Upper lobe of left lung (tissue), 6 donors: ENCODE measurements at regions not wholly inside any gene's neighbourhood (a gene's known extent, or its start where the extent isn't known, plus 50 kb on each side); places are given as distances from the start of the nearest gene placed in this dataset.
"Not testable (repeated sequence)": the region's sequence is repeated elsewhere in the genome, so short reads cannot be mapped to it uniquely, and the experiment has no call there.

ENCODE experiments used
- ATAC-seq, 2 donors: fragments of 200-7000 bp; cut with Tn5 transposase; one replicate each; pipeline ENCODE4 v1.9.1; 2022; ENCODE audit warnings: mild to moderate bottlenecking in 2 of 2, moderate library complexity in 2 of 2; ENCODE audit not compliant: low FRiP score in 2 of 2
- DNase-seq, 2 donors: peaks; one replicate each; pipeline ENCODE4 v3.0.0-alpha.2; 2019 to 2020
- H3K27ac ChIP-seq, 4 donors: fragments of 200-600 bp; sonication (generic); one replicate each; pipeline ENCODE4 v1.5.1; 2016 to 2019
- H3K27me3 ChIP-seq, 4 donors: fragments of 200-600 bp; sonication (generic); one replicate each; pipeline ENCODE4 v1.5.1; 2017 to 2019
- H3K36me3 ChIP-seq, 4 donors: fragments of 200-600 bp; sonication (generic); one replicate each; pipeline ENCODE4 v1.5.1; 2016 to 2019
- H3K4me1 ChIP-seq, 4 donors: fragments of 200-600 bp; sonication (generic); one replicate each; pipeline ENCODE4 v1.5.1; 2018 to 2019
- H3K4me3 ChIP-seq, 4 donors: fragments of 200-600 bp; sonication (generic); one replicate each; pipeline ENCODE4 v1.5.1; 2017 to 2019; ENCODE audit warnings: mild to moderate bottlenecking in 2 of 4, moderate library complexity in 1 of 4
- H3K9me3 ChIP-seq, 4 donors: fragments of 200-600 bp; sonication (generic); one replicate each; pipeline ENCODE4 v1.5.1; 2018 to 2019
- CTCF ChIP-seq, 6 experiments: fragments of 450-650 bp in 4 of 6; fragments of 200-600 bp in 2 of 6; sonication (generic) in 2 of 6; IDR thresholded peaks; one replicate each; pipeline ENCODE4 v1.5.1; 2016 to 2019; ENCODE audit warnings: antibody characterized with exemption in 6 of 6
- EP300 ChIP-seq, 4 donors: sonication (generic); formaldehyde crosslinking; IDR thresholded peaks; one replicate each; pipeline ENCODE4 v1.5.1; 2017; ENCODE audit warnings: antibody characterized with exemption in 4 of 4, control low read depth in 2 of 4
- POLR2A ChIP-seq, 4 donors: fragments of 450-650 bp; IDR thresholded peaks; one replicate each; pipeline ENCODE4 v1.5.1; 2016 to 2017; ENCODE audit warnings: antibody characterized with exemption in 4 of 4, mild to moderate bottlenecking in 2 of 4
- POLR2AphosphoS5 ChIP-seq, 2 donors: sonication (generic); formaldehyde crosslinking; IDR thresholded peaks; one replicate each; pipeline ENCODE4 v1.5.1; 2017; ENCODE audit warnings: antibody characterized with exemption in 2 of 2
- WGBS, 2 donors: methylation state at CpG; one replicate each; pipeline ENCODE4 v1.1.5; 2017 to 2018; 5-methylcytosine and 5-hydroxymethylcytosine counted together
- donor health status: DM: no; HTN: no; CAD: no; lungs with moderate emphysema.
- donor health status: DM: no; HTN: yes; CAD: no; lungs with severe emphysema.

GRCh38 chr16:86955136-86955855, 361.9 kb downstream of the C16orf95 start:
- peaks cover 0 to 4% (median 0%) of the 10 kb centered on the region in 4 donors for H3K9me3 ChIP-seq
- no peak overlapping the region for H3K4me3 ChIP-seq
- H3K27ac ChIP-seq = no peak overlapping the region
- H3K4me1 ChIP-seq = no peaks in the 10 kb centered on the region
- ATAC-seq = no peak
- DNase-seq = no peak
- no peaks in the 10 kb centered on the region for H3K36me3 ChIP-seq
- no peak for TF ChIP-seq POLR2A (IDR thresholded peaks at IDR 0.05)
- TF ChIP-seq EP300 (IDR thresholded peaks at IDR 0.05) = no peak
- no peak for TF ChIP-seq POLR2AphosphoS5 (IDR thresholded peaks at IDR 0.05)
- no peak for TF ChIP-seq CTCF (IDR thresholded peaks at IDR 0.05)
- 75 to 81% methylated on average over 10 to 11 of the region's 13 CpGs for WGBS, 2 donors
- H3K27me3 ChIP-seq = peaks cover 0 to 5% (median 0%) of the 10 kb centered on the region in 4 donors

GRCh38 chr16:86956437-86956836, 360.8 kb downstream of the C16orf95 start:
- TF ChIP-seq EP300 (IDR thresholded peaks at IDR 0.05) = no peak
- TF ChIP-seq POLR2A (IDR thresholded peaks at IDR 0.05) = no peak
- no peak for TF ChIP-seq CTCF (IDR thresholded peaks at IDR 0.05)
- TF ChIP-seq POLR2AphosphoS5 (IDR thresholded peaks at IDR 0.05) = no peak
- Histone ChIP-seq H3K4me3 (no peak overlapping the region), H3K36me3 (no peaks in the 10 kb centered on the region), H3K27me3 (peaks cover 0 to 5% (median 0%) of the 10 kb centered on the region in 4 donors), H3K27ac (no peak overlapping the region), H3K9me3 (peaks cover 0 to 4% (median 0%) of the 10 kb centered on the region in 4 donors), H3K4me1 (no peaks in the 10 kb centered on the region)
- ATAC-seq = no peak
- 41 to 54% methylated on average over 15 of the region's 15 CpGs for WGBS, 2 donors
- DNase-seq = no peak

GRCh38 chr16:86957662-86958198, 359.5 kb downstream of the C16orf95 start:
- not testable (repeated sequence) for H3K4me1 ChIP-seq, H3K27ac ChIP-seq, H3K9me3 ChIP-seq, DNase-seq, H3K4me3 ChIP-seq, ATAC-seq, H3K36me3 ChIP-seq, H3K27me3 ChIP-seq
- WGBS, 2 donors = 73 to 82% methylated on average over 7 to 11 of the region's 12 CpGs

GRCh38 chr16:86958423-86958822, 358.8 kb downstream of the C16orf95 start:
- Histone ChIP-seq H3K36me3 (no peaks in the 10 kb centered on the region), H3K4me3 (no peak overlapping the region), H3K27me3 (peaks cover 0 to 5% (median 0%) of the 10 kb centered on the region in 4 donors), H3K4me1 (no peaks in the 10 kb centered on the region), H3K9me3 (no peaks in the 10 kb centered on the region), H3K27ac (no peak overlapping the region)
- DNase-seq = no peak
- 81 to 85% methylated on average over 9 of the region's 9 CpGs for WGBS, 2 donors
- no peak for ATAC-seq
- TF ChIP-seq POLR2AphosphoS5 (IDR thresholded peaks at IDR 0.05) (no peak), POLR2A (IDR thresholded peaks at IDR 0.05) (no peak), EP300 (IDR thresholded peaks at IDR 0.05) (no peak), CTCF (IDR thresholded peaks at IDR 0.05) (no peak)

- H3K27ac ChIP-seq = no peak overlapping the region
- H3K27me3 ChIP-seq = peaks cover 0 to 5% (median 0%) of the 10 kb centered on the region in 4 donors
- H3K9me3 ChIP-seq = no peaks in the 10 kb centered on the region
- 23 to 36% methylated on average over 8 to 20 of the region's 20 CpGs for WGBS, 2 donors
- TF ChIP-seq CTCF (IDR thresholded peaks at IDR 0.05) (no peak), EP300 (IDR thresholded peaks at IDR 0.05) (no peak), POLR2AphosphoS5 (IDR thresholded peaks at IDR 0.05) (no peak), POLR2A (IDR thresholded peaks at IDR 0.05) (no peak)
- no peaks in the 10 kb centered on the region for H3K36me3 ChIP-seq
- H3K4me3 ChIP-seq = no peak overlapping the region
- ATAC-seq (no peak), DNase-seq (no peak)
- H3K4me1 ChIP-seq = no peaks in the 10 kb centered on the region
Observed at GRCh38 chr16:86959091-86959651, 358.0 kb downstream of the C16orf95 start.
